ENCODE measurements at regions not wholly inside any gene's neighbourhood (a gene's known extent, or its start where the extent isn't known, plus 50 kb on each side); places are given as distances from the start of the nearest gene placed in this dataset.
"Not testable (repeated sequence)": the region's sequence is repeated elsewhere in the genome, so short reads cannot be mapped to it uniquely, and the experiment has no call there.

DNA sequence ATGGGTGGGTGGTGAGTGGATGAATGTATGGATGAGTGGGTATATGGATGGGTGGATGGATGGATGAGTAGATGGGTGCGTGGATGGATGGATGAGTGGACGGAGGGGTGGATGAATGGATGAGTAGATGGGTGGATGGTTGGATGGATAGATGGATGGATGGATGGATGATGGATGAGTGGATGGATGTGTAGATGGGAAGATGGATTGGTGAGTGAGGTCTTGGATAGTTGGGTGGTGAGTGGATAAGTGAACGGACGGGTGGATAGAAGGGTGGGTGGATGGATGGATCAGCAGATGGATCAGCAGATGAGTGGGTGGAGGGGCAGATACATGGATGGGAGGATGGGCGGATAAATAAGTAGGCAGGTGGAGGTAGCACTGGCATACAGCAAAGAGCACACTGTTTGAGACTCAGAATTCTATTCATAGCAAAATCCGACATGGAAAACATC, 163.5 kb downstream of the C9orf50 start:
- DNase-seq (ENCODE audit: low spot score), result no peak

DNA sequence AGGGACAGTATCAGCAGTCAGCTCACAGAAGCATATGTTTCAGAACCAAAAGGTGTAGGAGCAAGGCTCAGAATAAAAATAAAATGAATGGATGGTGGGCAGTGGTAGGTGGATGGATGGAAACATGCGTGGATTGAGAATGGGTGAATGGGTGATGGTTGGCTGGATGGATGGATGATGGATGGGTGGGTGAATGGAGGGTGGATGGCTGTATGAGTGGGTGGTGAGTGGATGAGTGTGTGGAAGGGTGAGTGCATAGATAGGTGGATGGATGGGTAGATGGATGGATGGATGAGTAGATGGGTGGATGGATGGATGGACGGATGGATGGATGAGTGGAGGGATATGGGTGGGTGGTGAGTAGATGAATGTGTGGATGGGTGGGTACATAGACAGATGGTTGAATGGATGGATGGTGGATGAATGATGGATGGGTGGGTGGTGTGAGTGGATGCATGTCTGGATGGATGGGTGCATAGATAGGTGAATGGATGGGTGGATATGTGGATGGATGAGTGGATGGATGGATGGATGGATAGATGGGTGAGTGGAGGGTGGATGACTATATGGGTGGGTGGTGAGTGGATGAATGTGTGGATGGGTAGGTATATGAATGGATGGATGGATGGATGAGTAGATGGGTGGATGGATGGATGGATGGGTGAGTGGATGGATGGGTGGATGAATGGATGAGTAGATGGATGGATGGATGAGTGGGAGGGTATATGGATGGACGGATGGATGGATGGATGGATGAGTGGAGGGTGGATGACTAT, 164.2 kb downstream of the C9orf50 start:
- no peak for DNase-seq (ENCODE audit: low spot score)

DNA sequence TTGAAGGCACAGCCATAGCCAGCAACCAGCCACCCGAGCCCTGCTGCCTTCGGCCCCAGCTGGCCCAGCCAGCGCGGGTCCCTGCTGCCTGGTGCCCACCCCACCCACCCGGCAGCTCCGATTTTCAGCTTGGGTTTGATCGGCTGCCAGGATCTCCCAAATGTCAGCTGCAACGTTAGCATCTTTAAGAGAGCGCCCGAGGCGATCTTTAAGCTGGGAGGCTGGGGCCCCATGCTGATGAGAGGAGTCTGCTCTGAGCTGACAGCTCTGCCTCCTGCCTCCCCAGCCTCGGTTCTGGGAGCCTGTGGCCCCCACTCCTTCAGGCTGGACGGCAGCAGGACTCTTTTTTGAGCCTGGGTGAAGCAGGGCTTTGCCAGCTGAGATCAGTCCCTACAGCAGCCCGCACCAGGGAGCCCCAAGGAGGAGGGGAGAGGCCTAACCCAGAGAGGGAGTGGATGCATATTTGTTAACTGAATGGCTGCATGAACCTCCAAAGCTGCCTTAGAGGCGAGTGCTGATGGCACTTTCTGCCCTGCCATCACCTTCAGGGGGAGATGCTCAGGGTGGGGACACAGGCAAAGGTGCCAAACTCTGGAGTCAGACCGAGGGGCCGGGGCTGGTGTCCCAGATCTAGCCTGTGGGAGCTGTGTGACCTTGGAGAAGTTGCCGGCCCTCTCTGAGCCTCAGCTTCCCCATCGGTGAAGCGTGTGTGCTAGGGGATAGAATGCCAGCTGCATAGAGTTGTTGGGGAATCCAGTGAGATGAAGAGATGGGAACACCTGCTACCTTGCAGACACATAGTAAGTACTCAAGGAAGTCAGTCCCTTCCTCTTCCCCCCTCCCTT, 165.5 kb downstream of the C9orf50 start:
- no peak for DNase-seq (ENCODE audit: low spot score)

- no peak for DNase-seq (ENCODE audit: low spot score)
These were observed 166.3 kb downstream of the C9orf50 start for GRCh38 chr9:129454467-129455067.

- DNase-seq (ENCODE audit: low spot score), result no peak
These were observed 167.2 kb downstream of the C9orf50 start for GRCh38 chr9:129453734-129454133.

- DNase-seq (ENCODE audit: low spot score), result no peak
These were observed 169.2 kb downstream of the C9orf50 start for GRCh38 chr9:129451669-129452068.

GRCh38 chr9:129451089-129451656, 169.7 kb downstream of the C9orf50 start:
- no peak for DNase-seq (ENCODE audit: low spot score)

DNA sequence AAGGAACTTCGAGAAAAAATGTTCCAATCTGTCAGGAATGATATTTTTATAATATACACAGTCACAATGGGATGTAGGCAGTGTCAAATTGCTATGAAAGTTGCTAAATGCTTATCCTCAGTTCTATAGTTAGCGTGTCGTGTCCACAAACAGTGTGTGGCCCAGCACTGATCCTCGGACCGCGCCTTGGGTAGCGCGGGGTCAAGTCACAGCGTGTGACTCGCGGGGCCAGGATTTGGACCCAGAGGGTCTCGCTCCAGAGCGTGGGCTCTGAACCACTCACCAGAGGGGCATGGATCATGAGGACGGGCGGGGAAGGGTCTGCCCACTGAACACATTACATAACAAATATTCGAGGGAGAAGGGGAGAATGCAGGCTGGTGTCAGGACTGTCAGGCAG, 171.8 kb downstream of the C9orf50 start:
- no peak for DNase-seq (ENCODE audit: low spot score)

GRCh38 chr9:129446828-129447550, 173.9 kb downstream of the C9orf50 start:
- no peak for DNase-seq (ENCODE audit: low spot score)

DNA sequence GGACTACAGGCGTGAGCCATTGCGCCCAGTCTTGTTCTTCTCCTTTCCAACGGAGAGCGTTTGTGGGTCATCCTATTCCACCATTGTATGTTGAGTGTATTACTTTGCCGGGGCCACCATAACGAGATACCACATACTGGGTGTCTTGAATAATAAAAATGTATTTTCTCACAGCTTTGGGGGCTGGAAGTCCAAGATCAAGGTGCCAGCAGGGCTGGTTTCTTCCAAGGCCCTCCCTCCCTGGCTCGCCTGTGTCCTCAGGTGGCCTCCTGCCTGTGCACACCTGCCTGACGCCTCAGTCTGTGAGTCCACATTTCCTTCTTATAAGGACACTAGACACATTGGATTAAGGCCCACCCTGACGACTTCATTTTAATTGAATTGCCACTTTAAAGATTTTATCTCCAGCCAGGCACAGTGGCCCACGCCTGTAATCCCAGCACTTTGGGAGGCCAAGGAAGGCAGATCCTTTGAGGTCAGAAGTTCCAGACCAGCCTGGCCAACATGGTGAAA, 175.1 kb downstream of the C9orf50 start:
- no peak for DNase-seq (ENCODE audit: low spot score)

GRCh38 chr9:129443515-129444164, 177.3 kb downstream of the C9orf50 start:
- DNase-seq (ENCODE audit: low spot score), result not testable (repeated sequence)

DNA sequence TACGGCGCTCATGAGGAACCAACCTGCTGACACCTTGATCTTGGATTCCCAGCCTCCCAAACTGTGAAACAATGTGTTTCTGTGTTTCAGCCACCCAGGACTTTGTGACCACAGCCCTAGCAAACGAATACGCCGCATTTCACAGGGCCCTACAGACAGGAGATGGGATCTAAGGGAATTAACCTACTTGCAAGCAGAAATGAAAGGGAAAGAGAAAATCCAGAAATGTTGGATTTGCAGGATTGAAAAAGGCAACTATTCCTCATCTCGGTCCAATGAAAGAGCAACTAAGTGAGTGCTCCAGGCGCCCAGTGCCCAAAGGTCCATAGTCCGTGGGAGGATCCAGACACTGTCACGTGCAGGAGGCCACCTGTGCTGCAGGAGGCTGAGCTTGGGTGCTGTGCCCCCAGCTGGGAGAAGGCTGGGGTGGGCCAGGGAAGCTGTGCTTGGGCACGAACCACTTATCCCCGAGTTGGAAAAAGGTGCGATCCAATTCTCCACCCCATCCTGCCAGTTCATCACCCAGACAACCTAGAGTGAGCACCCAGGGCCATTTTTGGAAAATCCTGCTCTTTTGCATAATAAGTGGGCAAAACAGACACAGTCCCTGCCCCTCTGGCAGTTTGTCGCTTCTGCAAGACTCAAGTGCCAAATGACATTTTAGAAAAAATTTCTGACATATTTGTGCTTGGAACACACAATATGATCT, 177.9 kb downstream of the C9orf50 start:
- DNase-seq (ENCODE audit: low spot score), result no peak

GRCh38 chr9:129441852-129442251, 179.0 kb downstream of the C9orf50 start:
- no peak for DNase-seq (ENCODE audit: low spot score)

DNA sequence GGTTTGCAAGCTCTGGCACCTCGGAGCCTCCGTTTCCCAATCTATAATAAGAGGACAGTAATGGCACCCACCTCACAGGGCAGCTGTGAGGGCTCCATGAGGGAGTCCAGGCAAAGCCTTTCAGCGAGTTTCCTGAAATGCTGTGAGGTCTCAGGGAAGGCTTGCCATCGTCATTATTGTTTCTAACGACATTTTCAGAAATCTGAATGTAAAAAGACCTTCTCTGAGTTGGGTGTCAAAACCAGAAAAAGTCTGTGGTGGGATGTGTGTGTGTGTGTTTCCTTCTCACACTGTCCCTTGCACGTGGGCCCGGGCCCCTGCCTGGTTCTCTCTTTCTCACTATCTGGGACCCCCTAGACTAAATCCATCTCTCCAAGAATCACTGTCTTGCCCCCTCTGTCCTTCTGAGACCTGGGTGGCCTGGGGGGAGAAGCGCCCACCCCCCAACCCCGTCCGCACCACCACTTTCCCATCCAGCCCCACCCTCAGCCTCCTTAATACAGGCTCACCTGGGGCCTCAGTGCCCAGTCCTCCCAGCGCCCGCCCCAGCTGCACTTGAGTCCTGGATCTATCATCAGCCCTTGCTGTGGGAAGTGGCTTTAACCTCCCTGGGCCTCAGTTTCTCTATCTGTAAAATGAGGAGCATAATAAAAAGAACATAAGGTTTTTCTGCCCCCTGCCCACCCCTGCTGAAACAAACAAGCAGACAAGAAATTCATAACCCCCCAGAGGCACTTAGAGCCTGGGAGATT, 180.3 kb downstream of the C9orf50 start:
- no peak for DNase-seq (ENCODE audit: low spot score)

DNA sequence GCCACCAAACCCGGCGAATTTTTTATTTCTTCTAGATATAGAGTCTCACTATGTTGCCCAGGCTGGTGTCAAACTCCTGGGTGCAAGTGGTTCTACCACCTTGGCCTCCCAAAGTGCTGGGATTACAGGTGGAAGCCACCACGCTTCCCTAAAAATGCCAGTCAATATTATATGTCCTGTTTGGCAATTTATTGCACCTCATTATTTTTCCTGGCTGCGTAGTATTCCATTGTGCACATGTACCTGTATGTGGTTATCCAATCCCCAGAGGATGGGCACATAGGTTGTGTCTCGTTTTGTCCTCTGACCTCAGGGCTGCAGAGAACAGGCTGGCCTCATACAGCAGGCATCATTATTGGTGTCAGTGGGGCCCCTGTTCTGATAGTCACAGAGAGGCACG, 181.7 kb downstream of the C9orf50 start:
- DNase-seq (ENCODE audit: low spot score), result no peak

DNA sequence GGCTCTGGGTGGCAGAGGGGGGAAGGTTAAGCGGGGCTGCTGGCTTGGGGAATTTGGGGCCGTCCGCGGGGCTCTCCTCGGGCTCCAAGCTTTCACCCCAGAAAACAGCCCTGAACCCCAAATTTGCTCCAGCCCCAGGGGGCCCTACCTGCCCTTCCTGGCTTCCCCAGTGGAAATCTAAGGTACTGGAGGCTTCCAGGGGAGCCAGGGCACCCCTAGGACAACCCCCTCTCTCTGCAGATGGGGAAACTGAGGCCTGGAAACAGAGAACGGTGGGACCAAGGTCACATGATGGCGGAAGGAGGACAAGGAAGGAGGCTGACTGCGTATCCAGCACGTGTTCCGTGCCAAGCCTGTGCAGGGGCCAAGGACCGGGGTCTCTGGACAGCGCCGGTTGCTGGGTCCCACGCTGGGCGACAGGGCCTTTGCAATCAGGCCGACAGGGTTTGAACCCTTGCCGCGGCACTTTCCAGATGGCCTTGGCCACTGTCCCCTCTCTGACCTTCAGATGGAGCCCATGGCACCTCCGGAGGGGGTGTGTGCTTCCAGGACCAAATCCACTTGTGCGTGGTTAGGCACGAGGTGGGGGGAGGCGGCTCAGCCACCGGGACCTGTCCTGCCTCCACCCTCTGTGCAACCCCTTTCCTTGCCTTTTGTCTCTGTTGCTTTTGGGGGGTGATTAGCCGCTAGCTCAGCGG, 183.1 kb downstream of the C9orf50 start:
- DNase-seq (ENCODE audit: low spot score), result no peak

DNA sequence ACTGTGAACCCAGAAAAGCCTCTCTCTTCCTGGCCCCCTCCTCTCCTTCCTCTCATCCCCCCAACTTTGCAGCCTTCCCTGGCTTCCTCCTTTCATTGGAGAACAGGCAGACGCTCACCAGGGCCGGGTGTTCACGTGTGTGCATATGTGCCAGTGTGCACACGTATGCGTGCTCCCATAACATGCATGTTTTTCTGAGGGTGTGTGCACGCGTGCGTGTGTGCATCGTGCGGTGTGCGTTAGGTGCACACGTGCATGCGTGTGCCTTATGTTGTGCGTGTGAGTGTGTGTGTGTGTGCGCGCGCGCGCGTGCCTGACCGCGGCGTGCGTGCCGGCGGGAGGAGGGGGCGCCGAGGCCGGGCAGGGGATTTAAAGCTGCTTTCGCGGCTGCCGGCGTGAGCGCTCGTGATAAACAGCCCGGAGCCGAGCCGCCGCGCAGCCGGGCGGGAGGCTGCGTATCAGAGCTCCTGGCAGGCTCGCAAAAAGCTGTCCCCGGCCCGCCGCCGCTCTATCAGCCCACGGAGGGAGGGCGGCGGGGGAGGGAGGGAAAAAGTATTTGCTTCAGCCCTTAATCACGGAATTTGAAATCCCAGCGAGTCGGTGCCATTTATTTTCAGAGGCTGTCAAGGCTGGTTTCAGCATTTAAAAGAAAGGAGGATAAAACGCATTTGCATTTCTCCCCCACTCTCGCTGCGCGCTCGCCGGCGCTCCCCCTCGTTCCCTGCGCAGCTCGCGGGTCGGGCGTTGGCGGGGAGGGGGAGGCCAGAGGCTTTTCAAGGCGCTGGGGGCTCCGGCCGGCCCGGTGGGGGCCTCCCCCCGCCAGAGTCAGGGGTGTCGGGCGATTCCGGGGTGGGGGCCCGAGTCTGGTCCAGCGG, 183.9 kb downstream of the C9orf50 start:
- peak; percentile 70 for DNase-seq (ENCODE audit: low spot score)
